IMR-90 (cell line): ENCODE measurements at regions not wholly inside any gene's neighbourhood (a gene's known extent, or its start where the extent isn't known, plus 50 kb on each side); places are given as distances from the start of the nearest gene placed in this dataset.

ENCODE experiments used
- ATAC-seq: fragments of 200-7000 bp; cut with Tn5 transposase; 2 replicates; pipeline ENCODE4 v1.9.1; 2020; ENCODE audit warnings: low read depth, mild to moderate bottlenecking, moderate library complexity
- BruUV-seq: library from RNA; stranded (reverse); fragments of 400-500 nt; replicated peaks from 2 replicates; lab custom pipeline; 2021; lab: Mats Ljungman, UMichigan
- CTCF ChIA-PET: fragments of 300-600 bp; formaldehyde crosslinking; extraction: SDS; loops from one replicate; lab custom pipeline; 2021; ENCODE audit warnings: antibody characterized with exemption; lab: Yijun Ruan, JAX
- POLR2A ChIA-PET: fragments of 300-600 bp; sonication (Branson Sonifier 250); formaldehyde crosslinking; loops from one replicate; lab custom pipeline; 2022; ENCODE audit warnings: antibody characterized with exemption; ENCODE audit not compliant: unreplicated experiment; lab: Charles Lee
- DNase-seq: peaks from one replicate; pipeline ENCODE4 v3.0.0; 2013
- H2AFZ ChIP-seq: replicated peaks from 2 replicates; pipeline ENCODE3; 2013; ENCODE audit warnings: low read length, mild to moderate bottlenecking; ENCODE audit not compliant: poor library complexity
- H2AK5ac ChIP-seq: 2 replicates; pipeline ENCODE4 v1.6.1; 2013; ENCODE audit warnings: low read depth, low read length, inconsistent platforms
- H2AK9ac ChIP-seq: replicated peaks from 2 replicates; pipeline ENCODE3; 2013; ENCODE audit warnings: mild to moderate bottlenecking, low read depth, low read length, moderate library complexity; ENCODE audit not compliant: poor library complexity
- H2BK120ac ChIP-seq: 2 replicates; pipeline ENCODE4 v1.6.1; 2013; ENCODE audit warnings: low read depth, low read length, inconsistent platforms
- H2BK15ac ChIP-seq: 3 replicates; pipeline ENCODE4 v1.6.1; 2013; ENCODE audit warnings: low read depth, low read length, inconsistent platforms
- H2BK20ac ChIP-seq: 2 replicates; pipeline ENCODE4 v1.6.1; 2013; ENCODE audit warnings: low read depth, mild to moderate bottlenecking, inconsistent platforms, low read length, moderate library complexity
- H2BK5ac ChIP-seq: 2 replicates; pipeline ENCODE4 v1.6.1; 2013; ENCODE audit warnings: mild to moderate bottlenecking, low read depth, low read length, inconsistent platforms; ENCODE audit not compliant: poor library complexity, severe bottlenecking
- H3K14ac ChIP-seq: replicated peaks from 2 replicates; pipeline ENCODE4 v1.6.1; 2013; ENCODE audit warnings: low read depth, low read length, inconsistent platforms
- H3K18ac ChIP-seq: 2 replicates; pipeline ENCODE4 v1.6.1; 2013; ENCODE audit warnings: low read depth, low read length, control low read depth
- H3K23ac ChIP-seq: 2 replicates; pipeline ENCODE4 v1.6.1; 2013; ENCODE audit warnings: low read depth, low read length, inconsistent platforms
- H3K27ac ChIP-seq: 2 replicates; pipeline ENCODE4 v1.5.1; 2013; ENCODE audit warnings: mild to moderate bottlenecking, control low read depth, low read length; ENCODE audit not compliant: insufficient read depth
- H3K27me3 ChIP-seq: 2 replicates; pipeline ENCODE4 v1.6.1; 2013; ENCODE audit warnings: low read length; ENCODE audit not compliant: control insufficient read depth, insufficient read depth
- H3K36me3 ChIP-seq: 2 replicates; pipeline ENCODE4 v1.6.1; 2013; ENCODE audit warnings: low read length, mixed read lengths; ENCODE audit not compliant: control insufficient read depth, insufficient read depth
- H3K4ac ChIP-seq: 2 replicates; pipeline ENCODE4 v1.6.1; 2013; ENCODE audit warnings: low read depth, low read length, inconsistent platforms
- H3K4me1 ChIP-seq: 2 replicates; pipeline ENCODE4 v1.6.1; 2013; ENCODE audit warnings: low read length, mixed read lengths; ENCODE audit not compliant: control insufficient read depth, insufficient read depth
- H3K4me2 ChIP-seq: 2 replicates; pipeline ENCODE4 v1.6.1; 2013; ENCODE audit warnings: low read depth, mild to moderate bottlenecking, control low read depth, low read length, moderate library complexity
- H3K4me3 ChIP-seq: 2 replicates; pipeline ENCODE4 v1.5.1; 2013; ENCODE audit warnings: low read depth, mild to moderate bottlenecking, control low read depth, low read length, moderate library complexity; ENCODE audit not compliant: insufficient read depth
- H3K56ac ChIP-seq: 2 replicates; pipeline ENCODE4 v1.6.1; 2013; ENCODE audit warnings: low read length, inconsistent platforms; ENCODE audit not compliant: insufficient read depth; ENCODE audit errors: extremely low read depth
- H3K79me1 ChIP-seq, 2 experiments: 2 replicates each; pipeline ENCODE4 v1.6.1; 2013; ENCODE audit warnings: low read length in 2 of 2, inconsistent platforms in 1 of 2, low read depth in 1 of 2
- H3K9ac ChIP-seq: 2 replicates; pipeline ENCODE4 v1.6.1; 2013; ENCODE audit warnings: low read depth, low read length, control low read depth
- H3K9me1 ChIP-seq: 2 replicates; pipeline ENCODE4 v1.6.1; 2013; ENCODE audit warnings: low read length, inconsistent platforms; ENCODE audit not compliant: insufficient read depth
- H3K9me3 ChIP-seq: 2 replicates; pipeline ENCODE4 v1.6.1; 2013; ENCODE audit warnings: low read length; ENCODE audit not compliant: control insufficient read depth, insufficient read depth
- H4K20me1 ChIP-seq: 2 replicates; pipeline ENCODE4 v1.6.1; 2013; ENCODE audit warnings: low read length, inconsistent platforms; ENCODE audit not compliant: insufficient read depth
- H4K5ac ChIP-seq: 2 replicates; pipeline ENCODE4 v1.6.1; 2013; ENCODE audit warnings: mild to moderate bottlenecking, low read depth, low read length, control low read depth
- H4K8ac ChIP-seq, 2 experiments: 2 replicates each; pipeline ENCODE4 v1.6.1; 2013; ENCODE audit warnings: low read depth in 2 of 2, low read length in 2 of 2, control low read depth in 1 of 2, inconsistent platforms in 1 of 2
- H4K91ac ChIP-seq: 2 replicates; pipeline ENCODE4 v1.6.1; 2013; ENCODE audit warnings: low read depth, low read length, inconsistent platforms; ENCODE audit not compliant: insufficient read depth
- BHLHE40 ChIP-seq: fragments of 150-350 bp; IDR thresholded peaks from 2 replicates; pipeline ENCODE4 v1.6.1; 2016; ENCODE audit warnings: mild to moderate bottlenecking, low read depth, low read length
- CHD1 ChIP-seq: IDR thresholded peaks from 2 replicates; pipeline ENCODE4 v1.6.1; 2012; ENCODE audit warnings: low read depth, low read length, improper control_type of control experiment
- CTCF ChIP-seq: conservative IDR thresholded peaks from 2 replicates; pipeline ENCODE4 v1.5.1; 2012; ENCODE audit warnings: mild to moderate bottlenecking, low read depth, low read length, improper control_type of control experiment
- FOS ChIP-seq: fragments of 150-350 bp; IDR thresholded peaks from 2 replicates; pipeline ENCODE4 v1.6.1; 2016; ENCODE audit warnings: low read depth, low read length
- MAFK ChIP-seq: IDR thresholded peaks from 2 replicates; pipeline ENCODE4 v1.6.1; 2012; ENCODE audit warnings: low read depth, low read length, improper control_type of control experiment
- MXI1 ChIP-seq: IDR thresholded peaks from 2 replicates; pipeline ENCODE4 v1.6.1; 2012; ENCODE audit warnings: low read depth, mild to moderate bottlenecking, low read length, moderate library complexity, borderline replicate concordance
- NFE2L2 ChIP-seq: fragments of 150-350 bp; IDR thresholded peaks from 2 replicates; pipeline ENCODE4 v1.6.1; 2016; ENCODE audit warnings: low read depth, mild to moderate bottlenecking, low read length
- POLR2A ChIP-seq: IDR thresholded peaks from 2 replicates; pipeline ENCODE4 v1.6.1; 2012; ENCODE audit warnings: mild to moderate bottlenecking, low read depth, low read length
- RCOR1 ChIP-seq: IDR thresholded peaks from 2 replicates; pipeline ENCODE4 v1.6.1; 2012; ENCODE audit warnings: mild to moderate bottlenecking, low read length, improper control_type of control experiment; ENCODE audit not compliant: insufficient replicate concordance
- RFX5 ChIP-seq: IDR thresholded peaks from 2 replicates; pipeline ENCODE4 v1.8.0; 2012; ENCODE audit warnings: low read depth, mild to moderate bottlenecking, low read length, moderate library complexity
- SMC3 ChIP-seq: fragments of 150-350 bp; IDR thresholded peaks from 2 replicates; pipeline ENCODE4 v1.6.1; 2016; ENCODE audit warnings: low read depth, mild to moderate bottlenecking, antibody characterized with exemption, low read length, moderate library complexity
- WGBS, 2 experiments: methylation state at CpG; one replicate each; pipeline versions ENCODE4 v1.1.5 to v1.1.7; 2013; ENCODE audit warnings: missing lambda C conversion rate in 2 of 2; ENCODE audit not compliant: insufficient read length in 1 of 2; ENCODE audit errors: extremely low coverage in 2 of 2; 5-methylcytosine and 5-hydroxymethylcytosine counted together
- dilution Hi-C: fragments of 300-500 bp; cut with HindIII; formaldehyde crosslinking; loops from one replicate; pipeline ENCODE4 v1.14.3; 2018; ENCODE audit warnings: low sequenced_read_pairs; ENCODE audit not compliant: unreplicated experiment
- in situ Hi-C: fragments of 300-500 bp; cut with MboI; formaldehyde crosslinking; loops from 3 replicates; pipeline ENCODE4 v1.14.3; 2019; ENCODE audit warnings: low sequenced_read_pairs, inconsistent platforms, mixed read lengths
- intact Hi-C: fragments of 100-400 bp; cut with micrococcal nuclease; formaldehyde crosslinking; loops from 2 replicates; pipeline ENCODE4 v1.10.0; 2022
- TF ChIP-seq, protein P1 (sequence below): fragments of 150-350 bp; IDR thresholded peaks from 2 replicates; pipeline ENCODE4 v1.6.1; 2016; ENCODE audit warnings: low read depth, mild to moderate bottlenecking, low read length, moderate library complexity, borderline replicate concordance
- TF ChIP-seq, protein P2 (sequence below): fragments of 150-350 bp; IDR thresholded peaks from 2 replicates; pipeline ENCODE4 v1.6.1; 2017; ENCODE audit warnings: mild to moderate bottlenecking, antibody characterized with exemption, low read length, low read depth

DNA sequence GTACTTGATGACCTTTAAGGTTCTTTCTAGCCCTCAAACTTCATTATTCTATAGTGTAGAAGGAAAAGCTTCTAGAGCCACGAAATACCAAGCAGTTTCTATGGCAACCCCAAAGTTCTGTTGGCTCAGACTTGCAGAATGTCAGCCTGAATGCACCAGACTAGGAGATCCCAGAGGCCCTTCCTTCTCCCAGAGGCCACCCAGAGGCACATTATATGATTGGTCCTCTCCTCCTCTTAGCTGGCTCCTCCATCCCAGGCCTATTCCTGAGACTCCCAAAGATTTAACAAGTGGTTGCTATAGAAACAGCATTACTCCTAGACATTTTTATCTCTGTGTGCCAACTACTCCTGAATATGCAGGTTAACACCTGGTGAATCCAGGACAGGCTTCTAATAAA, 69.2 kb upstream of the CCDC90B start:
- H2AK9ac ChIP-seq = no peak overlapping the region
- in situ Hi-C loops (no loop called here), intact Hi-C loops (no loop called here), dilution Hi-C loops (no loop called here)
- H2BK5ac ChIP-seq = no peak overlapping the region
- H4K5ac ChIP-seq = no peak overlapping the region
- BruUV-seq = no TSS peak
- no peak overlapping the region for H2BK20ac ChIP-seq
- ATAC-seq = no peak
- H2AFZ ChIP-seq = no peak overlapping the region
- no peaks in the 10 kb centered on the region for H3K27me3 ChIP-seq
- no peak overlapping the region for H3K23ac ChIP-seq
- H3K56ac ChIP-seq = no peak overlapping the region
- no peak overlapping the region for H3K4ac ChIP-seq
- no peak overlapping the region for H3K14ac ChIP-seq
- no peaks in the 10 kb centered on the region for H3K79me1 ChIP-seq
- H3K9me3 ChIP-seq = no peaks in the 10 kb centered on the region
- H2BK120ac ChIP-seq = no peak overlapping the region
- no peak overlapping the region for H3K18ac ChIP-seq
- H2BK15ac ChIP-seq = no peak overlapping the region
- no peak overlapping the region for H4K91ac ChIP-seq
- no peak overlapping the region for H4K8ac ChIP-seq
- H3K4me3 ChIP-seq = no peak overlapping the region
- H3K4me1 ChIP-seq = no peaks in the 10 kb centered on the region
- no peak overlapping the region for H3K9ac ChIP-seq
- DNase-seq = no peak
- no CpG with 5 or more reads among the region's 1 CpG for WGBS, 2 experiments
- ChIA-PET POLR2A (no interaction called here), CTCF (no interaction called here)
- TF ChIP-seq POLR2A (no peak), MXI1 (no peak), CTCF (no peak), BHLHE40 (no peak), RCOR1 (no peak), NFE2L2 (no peak), RFX5 (no peak), CHD1 (no peak), SMC3 (no peak), FOS (no peak), MAFK (no peak)
- TF ChIP-seq, protein P1, sequence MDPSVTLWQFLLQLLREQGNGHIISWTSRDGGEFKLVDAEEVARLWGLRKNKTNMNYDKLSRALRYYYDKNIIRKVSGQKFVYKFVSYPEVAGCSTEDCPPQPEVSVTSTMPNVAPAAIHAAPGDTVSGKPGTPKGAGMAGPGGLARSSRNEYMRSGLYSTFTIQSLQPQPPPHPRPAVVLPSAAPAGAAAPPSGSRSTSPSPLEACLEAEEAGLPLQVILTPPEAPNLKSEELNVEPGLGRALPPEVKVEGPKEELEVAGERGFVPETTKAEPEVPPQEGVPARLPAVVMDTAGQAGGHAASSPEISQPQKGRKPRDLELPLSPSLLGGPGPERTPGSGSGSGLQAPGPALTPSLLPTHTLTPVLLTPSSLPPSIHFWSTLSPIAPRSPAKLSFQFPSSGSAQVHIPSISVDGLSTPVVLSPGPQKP = no peak
- TF ChIP-seq, protein P2, sequence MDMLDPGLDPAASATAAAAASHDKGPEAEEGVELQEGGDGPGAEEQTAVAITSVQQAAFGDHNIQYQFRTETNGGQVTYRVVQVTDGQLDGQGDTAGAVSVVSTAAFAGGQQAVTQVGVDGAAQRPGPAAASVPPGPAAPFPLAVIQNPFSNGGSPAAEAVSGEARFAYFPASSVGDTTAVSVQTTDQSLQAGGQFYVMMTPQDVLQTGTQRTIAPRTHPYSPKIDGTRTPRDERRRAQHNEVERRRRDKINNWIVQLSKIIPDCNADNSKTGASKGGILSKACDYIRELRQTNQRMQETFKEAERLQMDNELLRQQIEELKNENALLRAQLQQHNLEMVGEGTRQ = no peak
- H3K36me3 ChIP-seq = no peaks in the 10 kb centered on the region
- H2AK5ac ChIP-seq = no peak overlapping the region
- no peaks in the 10 kb centered on the region for H4K20me1 ChIP-seq
- no peak overlapping the region for H3K27ac ChIP-seq
- no peaks in the 10 kb centered on the region for H3K9me1 ChIP-seq
- no peak overlapping the region for H3K4me2 ChIP-seq
